Calu3 (cell line): ENCODE measurements at regions not wholly inside any gene's neighbourhood (a gene's known extent, or its start where the extent isn't known, plus 50 kb on each side); places are given as distances from the start of the nearest gene placed in this dataset.

Source experiments
- BruUV-seq: library from RNA; stranded (reverse); fragments of 400-500 nt; replicated peaks from 2 replicates; lab custom pipeline; 2021; lab: Mats Ljungman, UMichigan
- CTCF ChIA-PET: fragments of 300-600 bp; sonication (Branson Sonifier 250); formaldehyde crosslinking; loops from one replicate; lab custom pipeline; 2022; ENCODE audit warnings: antibody characterized with exemption; lab: Charles Lee
- DNase-seq: peaks from one replicate; pipeline ENCODE4 v3.0.0; 2022
- H3K27ac Mint-ChIP-seq: one replicate; pipeline ENCODE4 v1.8.0; 2022; ENCODE audit warnings: mixed read lengths; ENCODE audit not compliant: unreplicated experiment
- H3K27me3 Mint-ChIP-seq: one replicate; pipeline ENCODE4 v1.8.0; 2022; ENCODE audit warnings: mixed read lengths; ENCODE audit not compliant: unreplicated experiment
- H3K36me3 Mint-ChIP-seq: one replicate; pipeline ENCODE4 v1.8.0; 2022; ENCODE audit warnings: mild to moderate bottlenecking, moderate library complexity, mixed read lengths; ENCODE audit not compliant: insufficient read depth, unreplicated experiment
- H3K4me1 Mint-ChIP-seq: one replicate; pipeline ENCODE4 v1.8.0; 2022; ENCODE audit warnings: mild to moderate bottlenecking, low read depth, mixed read lengths; ENCODE audit not compliant: unreplicated experiment
- H3K4me3 Mint-ChIP-seq: one replicate; pipeline ENCODE4 v1.8.0; 2022; ENCODE audit warnings: mild to moderate bottlenecking, low read depth, moderate library complexity, mixed read lengths; ENCODE audit not compliant: unreplicated experiment
- H3K9me3 Mint-ChIP-seq: one replicate; pipeline ENCODE4 v1.8.0; 2022; ENCODE audit warnings: low read depth, mixed read lengths; ENCODE audit not compliant: unreplicated experiment
- intact Hi-C: fragments of 100-400 bp; cut with micrococcal nuclease; formaldehyde crosslinking; loops from one replicate; pipeline ENCODE4 v1.10.0; 2022; ENCODE audit not compliant: unreplicated experiment
- TF ChIP-seq, protein P1 (sequence below): fragments of 200-600 bp; IDR thresholded peaks from one replicate; pipeline ENCODE4 v1.8.0; 2022; ENCODE audit warnings: antibody characterized with exemption; ENCODE audit not compliant: unreplicated experiment

DNA sequence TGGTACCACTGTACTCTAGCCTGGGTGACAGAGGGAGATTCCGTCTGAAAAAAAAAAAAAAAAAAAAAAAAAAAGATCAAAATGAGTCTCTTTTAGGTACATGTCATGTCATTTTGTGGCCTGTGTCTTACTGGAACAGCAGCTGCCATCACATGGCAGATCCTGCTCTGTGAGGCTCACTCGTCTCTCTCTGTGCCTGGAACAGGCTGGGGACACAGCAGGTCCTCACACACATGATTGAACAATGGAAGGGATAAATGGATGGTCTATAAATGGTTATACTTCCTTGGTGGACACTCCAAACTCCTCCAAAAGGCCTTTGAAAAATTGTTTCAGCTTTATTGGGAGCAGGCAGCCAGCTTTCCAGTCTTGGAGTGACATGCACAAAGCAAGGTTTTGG is 236.2 kb upstream of the COPS8 start:
- H3K27me3 Mint-ChIP-seq = peaks cover 55% of the 10 kb centered on the region
- H3K9me3 Mint-ChIP-seq = no peaks in the 10 kb centered on the region
- no peaks in the 10 kb centered on the region for H3K36me3 Mint-ChIP-seq
- BruUV-seq = no TSS peak
- intact Hi-C loops = no loop called here
- no peaks in the 10 kb centered on the region for H3K4me1 Mint-ChIP-seq
- CTCF ChIA-PET = no interaction called here
- DNase-seq = no peak
- no peak overlapping the region for H3K27ac Mint-ChIP-seq
- H3K4me3 Mint-ChIP-seq = no peak overlapping the region
- TF ChIP-seq, protein P1, sequence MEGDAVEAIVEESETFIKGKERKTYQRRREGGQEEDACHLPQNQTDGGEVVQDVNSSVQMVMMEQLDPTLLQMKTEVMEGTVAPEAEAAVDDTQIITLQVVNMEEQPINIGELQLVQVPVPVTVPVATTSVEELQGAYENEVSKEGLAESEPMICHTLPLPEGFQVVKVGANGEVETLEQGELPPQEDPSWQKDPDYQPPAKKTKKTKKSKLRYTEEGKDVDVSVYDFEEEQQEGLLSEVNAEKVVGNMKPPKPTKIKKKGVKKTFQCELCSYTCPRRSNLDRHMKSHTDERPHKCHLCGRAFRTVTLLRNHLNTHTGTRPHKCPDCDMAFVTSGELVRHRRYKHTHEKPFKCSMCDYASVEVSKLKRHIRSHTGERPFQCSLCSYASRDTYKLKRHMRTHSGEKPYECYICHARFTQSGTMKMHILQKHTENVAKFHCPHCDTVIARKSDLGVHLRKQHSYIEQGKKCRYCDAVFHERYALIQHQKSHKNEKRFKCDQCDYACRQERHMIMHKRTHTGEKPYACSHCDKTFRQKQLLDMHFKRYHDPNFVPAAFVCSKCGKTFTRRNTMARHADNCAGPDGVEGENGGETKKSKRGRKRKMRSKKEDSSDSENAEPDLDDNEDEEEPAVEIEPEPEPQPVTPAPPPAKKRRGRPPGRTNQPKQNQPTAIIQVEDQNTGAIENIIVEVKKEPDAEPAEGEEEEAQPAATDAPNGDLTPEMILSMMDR = no peak

GRCh38 chr2:236849940-236850339 is 235.7 kb upstream of the COPS8 start:
- no peaks in the 10 kb centered on the region for H3K4me1 Mint-ChIP-seq
- CTCF ChIA-PET = no interaction called here
- TF ChIP-seq, protein P1 = no peak
- intact Hi-C loops = no loop called here
- H3K9me3 Mint-ChIP-seq = no peaks in the 10 kb centered on the region
- no peaks in the 10 kb centered on the region for H3K36me3 Mint-ChIP-seq
- no TSS peak for BruUV-seq
- no peak overlapping the region for H3K27ac Mint-ChIP-seq
- peaks cover 51% of the 10 kb centered on the region for H3K27me3 Mint-ChIP-seq
- DNase-seq = no peak
- no peak overlapping the region for H3K4me3 Mint-ChIP-seq

GRCh38 chr2:236851187-236851586 is 234.5 kb upstream of the COPS8 start:
- no peaks in the 10 kb centered on the region for H3K4me1 Mint-ChIP-seq
- intact Hi-C loops = no loop called here

DNA sequence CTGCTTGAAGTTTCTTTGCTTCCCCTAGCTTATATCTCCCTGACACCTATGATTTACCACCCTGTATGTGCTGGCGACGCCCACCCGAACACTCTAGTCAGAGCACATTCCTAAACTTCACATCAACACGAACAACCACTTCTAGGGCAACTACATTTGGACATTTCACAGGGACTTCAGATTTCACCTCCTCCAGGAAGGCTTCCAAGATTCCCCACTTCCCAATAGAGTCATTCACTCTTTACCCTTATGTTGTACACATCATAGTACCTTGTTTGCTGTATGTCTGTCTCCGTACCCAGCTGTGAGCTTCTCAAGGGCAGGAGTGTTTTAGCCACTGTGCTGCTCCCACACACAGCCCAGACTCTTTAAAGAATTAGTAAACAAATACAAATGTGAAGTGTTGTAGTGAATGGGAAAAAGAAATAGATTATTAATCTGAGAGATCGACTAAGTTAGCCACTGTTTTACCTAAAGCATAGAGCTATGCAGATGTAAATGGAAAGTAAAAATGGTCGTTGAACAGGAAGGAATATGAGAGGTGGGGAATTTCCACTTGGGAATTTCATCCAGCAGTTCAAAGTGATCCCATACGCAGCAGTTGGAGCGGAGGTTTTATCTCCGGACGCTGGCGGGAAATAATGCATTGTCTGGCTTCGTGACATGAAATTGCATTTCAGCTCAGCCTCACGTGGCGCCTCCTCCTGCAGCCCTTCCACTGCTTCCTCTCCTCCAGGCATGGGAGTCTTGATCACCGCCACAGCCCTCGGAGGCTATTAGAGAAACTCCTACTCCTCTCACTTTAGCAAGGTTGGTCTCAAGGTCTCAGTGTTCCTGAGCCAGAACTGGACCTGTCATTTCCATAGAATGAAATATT is 233.4 kb upstream of the COPS8 start:
- no TSS peak for BruUV-seq
- intact Hi-C loops = no loop called here
- CTCF ChIA-PET = no interaction called here
- Mint-ChIP-seq H3K27ac (no peak overlapping the region), H3K4me3 (no peak overlapping the region), H3K9me3 (no peaks in the 10 kb centered on the region), H3K27me3 (peaks cover 31% of the 10 kb centered on the region), H3K36me3 (no peaks in the 10 kb centered on the region), H3K4me1 (no peaks in the 10 kb centered on the region)
- TF ChIP-seq, protein P1 = no peak
- no peak for DNase-seq

More at GRCh38 chr2:236851187-236851586, 234.5 kb upstream of the COPS8 start:
- Mint-ChIP-seq H3K9me3 (no peaks in the 10 kb centered on the region), H3K27me3 (peaks cover 40% of the 10 kb centered on the region), H3K4me3 (no peak overlapping the region), H3K27ac (no peak overlapping the region), H3K36me3 (no peaks in the 10 kb centered on the region)
- DNase-seq = no peak
- CTCF ChIA-PET = no interaction called here
- TF ChIP-seq, protein P1 = no peak
- no TSS peak for BruUV-seq
